Mucosa of descending colon (tissue), 3 donors: ENCODE measurements at regions not wholly inside any gene's neighbourhood (a gene's known extent, or its start where the extent isn't known, plus 50 kb on each side); places are given as distances from the start of the nearest gene placed in this dataset.

Source experiments
- ATAC-seq: fragments of 200-7000 bp; cut with Tn5 transposase; one replicate; pipeline ENCODE4 v1.9.1; 2020; ENCODE audit warnings: mild to moderate bottlenecking, moderate library complexity
- DNase-seq, 3 donors: peaks; one replicate each; pipeline ENCODE4 v3.0.0-alpha.2; 2020
- H3K36me3 ChIP-seq: fragments of 200-600 bp; one replicate; pipeline ENCODE4 v1.8.0; 2021; ENCODE audit warnings: low read depth, mild to moderate bottlenecking
- H3K4me1 ChIP-seq: fragments of 200-600 bp; one replicate; pipeline ENCODE4 v1.8.0; 2021; ENCODE audit warnings: low read depth, mild to moderate bottlenecking
- H3K4me3 ChIP-seq: fragments of 200-600 bp; one replicate; pipeline ENCODE4 v1.8.0; 2021; ENCODE audit warnings: mild to moderate bottlenecking
- H3K9me3 ChIP-seq: fragments of 200-600 bp; one replicate; pipeline ENCODE4 v1.8.0; 2021; ENCODE audit warnings: mild to moderate bottlenecking
- CTCF ChIP-seq: fragments of 200-600 bp; IDR thresholded peaks from one replicate; pipeline ENCODE4 v1.8.0; 2022; ENCODE audit warnings: antibody characterized with exemption, mild to moderate bottlenecking
- intact Hi-C, 2 donors: fragments of 100-400 bp; cut with DNase I in 1 of 2; cut with micrococcal nuclease in 1 of 2; formaldehyde crosslinking; loops; one replicate each; pipeline versions ENCODE4 v1.11.0 to v1.11.1; 2022; cut with DNase I, micrococcal nuclease
- donor health status: DM: no; HTN: no; CAD: no; lungs with moderate emphysema.
- donor health status: DM: no; HTN: no; CAD: no.
- donor health status: DM: no; HTN: yes; CAD: no.

GRCh38 chr10:128892005-128892404 lies 575.0 kb upstream of the MGMT start:
- TF ChIP-seq CTCF = no peak
- no peak overlapping the region for H3K4me3 ChIP-seq
- ATAC-seq (no peak), DNase-seq (no peak)
- H3K36me3 ChIP-seq = no peaks in the 10 kb centered on the region
- H3K9me3 ChIP-seq = no peaks in the 10 kb centered on the region
- no peaks in the 10 kb centered on the region for H3K4me1 ChIP-seq
- intact Hi-C loops = no loop called here

GRCh38 chr10:128894641-128895040 lies 572.4 kb upstream of the MGMT start:
- Histone ChIP-seq H3K36me3 (no peaks in the 10 kb centered on the region), H3K4me1 (no peaks in the 10 kb centered on the region), H3K9me3 (no peaks in the 10 kb centered on the region), H3K4me3 (no peak overlapping the region)
- intact Hi-C loops = no loop called here
- DNase-seq (no peak), ATAC-seq (no peak)
- TF ChIP-seq CTCF = no peak

GRCh38 chr10:128895473-128895872 lies 571.6 kb upstream of the MGMT start:
- H3K4me3 ChIP-seq = no peak overlapping the region
- intact Hi-C loops = no loop called here
- no peak for TF ChIP-seq CTCF
- DNase-seq (no peak), ATAC-seq (no peak)
- H3K9me3 ChIP-seq = no peaks in the 10 kb centered on the region
- no peaks in the 10 kb centered on the region for H3K4me1 ChIP-seq
- H3K36me3 ChIP-seq = no peaks in the 10 kb centered on the region

DNA sequence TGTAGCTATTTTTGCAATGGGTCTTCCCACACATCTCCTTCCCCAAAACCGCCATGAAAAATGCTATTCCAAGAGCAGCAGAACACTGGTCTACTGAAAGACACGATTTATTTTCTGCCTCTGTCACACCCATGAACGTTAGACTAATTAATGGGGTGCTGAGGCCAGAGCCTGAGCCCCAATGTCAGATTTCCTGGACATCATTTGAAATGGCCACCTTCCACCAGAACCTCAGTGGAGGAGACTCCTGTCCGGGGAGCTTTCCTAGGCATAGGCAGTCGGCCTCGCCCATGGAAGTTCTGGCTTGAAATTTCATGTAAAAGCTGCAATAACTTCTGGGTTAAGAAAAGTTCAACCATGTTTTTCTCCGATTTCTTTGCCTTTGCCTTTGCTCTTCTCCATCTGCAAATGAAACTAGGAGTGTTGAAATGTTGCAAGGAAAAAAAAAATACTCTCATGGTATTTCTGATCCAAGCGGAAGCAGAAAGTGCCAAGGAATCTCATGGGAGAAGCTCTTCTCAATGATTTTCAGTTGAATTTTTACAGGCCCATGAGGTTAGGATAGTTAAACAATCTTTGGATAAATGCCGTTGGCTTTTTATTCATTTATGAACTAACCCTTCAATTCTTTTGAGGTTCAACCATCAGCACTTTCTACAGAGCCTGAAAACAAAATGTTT lies 570.8 kb upstream of the MGMT start:
- no peaks in the 10 kb centered on the region for H3K4me1 ChIP-seq
- ATAC-seq (no peak), DNase-seq (peak in 1 of 3 donors; percentile 8)
- no peak overlapping the region for H3K4me3 ChIP-seq
- H3K9me3 ChIP-seq = no peaks in the 10 kb centered on the region
- intact Hi-C loops = no loop called here
- no peaks in the 10 kb centered on the region for H3K36me3 ChIP-seq
- no peak for TF ChIP-seq CTCF

DNA sequence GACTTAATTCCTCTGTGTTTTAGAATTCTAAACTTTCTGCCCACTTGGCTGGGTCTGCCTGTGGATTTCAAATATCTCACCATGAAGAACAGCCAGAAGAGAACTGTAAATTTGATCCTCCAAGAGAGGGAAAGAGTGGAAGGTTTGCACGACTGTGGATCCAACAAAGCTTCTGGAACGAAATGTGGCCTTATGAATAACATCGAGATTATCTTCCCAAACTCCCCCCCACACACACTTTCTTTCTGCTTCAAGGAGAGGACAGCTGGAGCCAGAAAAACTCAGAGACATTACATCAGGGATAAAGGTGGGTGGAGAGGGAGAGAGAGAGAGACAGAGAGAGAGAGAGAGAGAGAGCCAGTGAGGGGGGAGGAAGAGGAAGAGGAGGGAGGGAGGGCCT lies 570.1 kb upstream of the MGMT start:
- DNase-seq (no peak), ATAC-seq (no peak)
- intact Hi-C loops = no loop called here
- Histone ChIP-seq H3K4me1 (no peaks in the 10 kb centered on the region), H3K4me3 (no peak overlapping the region), H3K9me3 (no peaks in the 10 kb centered on the region), H3K36me3 (no peaks in the 10 kb centered on the region)
- no peak for TF ChIP-seq CTCF
